ENCODE measurements at regions not wholly inside any gene's neighbourhood (a gene's known extent, or its start where the extent isn't known, plus 50 kb on each side); places are given as distances from the start of the nearest gene placed in this dataset.

DNA sequence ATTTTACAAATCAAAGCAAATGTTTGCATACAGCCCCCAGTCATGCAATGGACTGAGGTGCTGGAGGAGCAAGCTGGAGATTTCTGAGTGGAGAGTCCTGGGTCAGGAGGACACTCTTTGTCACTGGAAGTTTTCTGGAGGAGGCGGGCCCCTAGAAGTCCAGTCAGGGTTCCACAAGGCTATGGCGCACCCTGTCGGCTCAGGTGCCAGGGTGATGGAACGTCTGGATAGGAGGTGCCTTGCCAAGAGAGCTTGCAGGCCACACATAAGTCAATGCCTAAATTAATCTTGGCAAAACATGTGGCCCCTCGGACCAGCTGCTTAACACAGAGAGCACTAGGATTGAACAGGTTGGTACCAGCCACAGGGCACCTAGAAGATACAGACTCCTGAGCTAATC, 174.7 kb upstream of the CADM1 start:
- DNase-seq (ENCODE audit: low spot score): no peak

DNA sequence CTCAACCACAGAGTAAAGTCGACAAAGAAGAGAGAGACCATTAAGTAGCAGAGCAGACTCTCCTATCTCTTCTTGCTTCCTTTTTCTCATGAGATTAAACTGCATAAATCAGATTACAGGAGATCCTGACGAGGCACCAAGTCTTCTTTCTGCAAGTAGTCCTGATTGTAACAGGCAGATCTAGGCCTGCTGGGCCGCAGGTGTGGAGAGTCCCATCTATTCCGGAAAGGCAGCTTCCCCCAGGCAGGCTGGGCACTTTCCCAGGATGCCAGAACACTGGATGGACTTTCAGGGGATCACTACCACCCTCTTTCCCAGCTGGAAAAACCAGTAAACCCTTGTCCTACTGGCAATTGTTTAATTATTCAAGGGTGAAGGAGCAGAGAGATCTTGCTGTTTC, 173.0 kb upstream of the CADM1 start:
- no peak for DNase-seq (ENCODE audit: low spot score)
- TF ChIP-seq, protein P1, sequence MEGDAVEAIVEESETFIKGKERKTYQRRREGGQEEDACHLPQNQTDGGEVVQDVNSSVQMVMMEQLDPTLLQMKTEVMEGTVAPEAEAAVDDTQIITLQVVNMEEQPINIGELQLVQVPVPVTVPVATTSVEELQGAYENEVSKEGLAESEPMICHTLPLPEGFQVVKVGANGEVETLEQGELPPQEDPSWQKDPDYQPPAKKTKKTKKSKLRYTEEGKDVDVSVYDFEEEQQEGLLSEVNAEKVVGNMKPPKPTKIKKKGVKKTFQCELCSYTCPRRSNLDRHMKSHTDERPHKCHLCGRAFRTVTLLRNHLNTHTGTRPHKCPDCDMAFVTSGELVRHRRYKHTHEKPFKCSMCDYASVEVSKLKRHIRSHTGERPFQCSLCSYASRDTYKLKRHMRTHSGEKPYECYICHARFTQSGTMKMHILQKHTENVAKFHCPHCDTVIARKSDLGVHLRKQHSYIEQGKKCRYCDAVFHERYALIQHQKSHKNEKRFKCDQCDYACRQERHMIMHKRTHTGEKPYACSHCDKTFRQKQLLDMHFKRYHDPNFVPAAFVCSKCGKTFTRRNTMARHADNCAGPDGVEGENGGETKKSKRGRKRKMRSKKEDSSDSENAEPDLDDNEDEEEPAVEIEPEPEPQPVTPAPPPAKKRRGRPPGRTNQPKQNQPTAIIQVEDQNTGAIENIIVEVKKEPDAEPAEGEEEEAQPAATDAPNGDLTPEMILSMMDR (IDR thresholded peaks at IDR 0.05; ENCODE audit: extremely low read depth, insufficient read depth, missing control alignments): no peak
- in situ Hi-C loops (cut with MboI; ENCODE audit: low pct_unique_long_range_greater_than_20kb, low sequenced_read_pairs, unreplicated experiment): no loop called here

More for the DNA sequence above, 174.7 kb upstream of the CADM1 start:
- TF ChIP-seq, protein P1 (IDR thresholded peaks at IDR 0.05; ENCODE audit: extremely low read depth, insufficient read depth, missing control alignments): no peak
- in situ Hi-C loops (cut with MboI; ENCODE audit: low pct_unique_long_range_greater_than_20kb, low sequenced_read_pairs, unreplicated experiment): no loop called here

DNA sequence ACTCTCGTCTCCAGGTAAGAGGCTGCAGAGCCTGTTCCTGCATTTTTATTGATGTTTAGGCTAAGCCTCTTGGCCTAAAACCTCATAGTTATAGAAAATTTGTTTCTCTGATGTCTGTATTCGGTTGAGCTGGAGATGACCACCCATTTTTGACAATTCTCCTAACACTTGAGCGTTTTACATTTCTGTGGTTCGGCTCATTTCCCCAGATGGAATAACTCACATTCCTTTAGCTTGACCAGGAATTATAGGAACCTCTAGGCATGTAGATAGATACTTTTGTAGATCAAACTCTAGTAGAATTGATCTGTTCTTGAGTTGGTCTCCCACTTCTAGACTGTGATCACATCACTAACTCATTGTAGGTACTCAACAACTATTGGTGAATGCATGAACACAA, 172.6 kb upstream of the CADM1 start:
- in situ Hi-C loops (cut with MboI; ENCODE audit: low pct_unique_long_range_greater_than_20kb, low sequenced_read_pairs, unreplicated experiment): no loop called here
- TF ChIP-seq, protein P1 (IDR thresholded peaks at IDR 0.05; ENCODE audit: extremely low read depth, insufficient read depth, missing control alignments): no peak
- no peak for DNase-seq (ENCODE audit: low spot score)

DNA sequence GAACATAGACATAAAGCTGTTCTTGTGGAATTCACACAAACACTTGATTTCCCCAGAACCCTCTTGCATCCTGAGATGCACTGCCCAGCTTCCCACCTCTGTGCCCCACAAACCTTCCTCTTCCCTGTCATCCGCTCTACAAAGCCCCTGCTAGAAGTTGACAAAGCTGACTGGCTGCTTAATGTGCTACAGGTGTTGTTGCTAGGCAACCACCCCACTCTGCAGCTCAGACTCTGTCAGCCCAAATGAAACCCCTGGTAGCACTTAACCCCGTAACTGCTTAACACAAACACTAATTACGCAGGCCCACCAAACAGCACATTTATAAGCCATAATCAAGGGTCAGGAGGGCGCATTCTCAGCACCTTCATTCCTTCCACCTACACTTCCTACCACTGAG, 172.0 kb upstream of the CADM1 start:
- DNase-seq (ENCODE audit: low spot score): no peak
- TF ChIP-seq, protein P1 (IDR thresholded peaks at IDR 0.05; ENCODE audit: extremely low read depth, insufficient read depth, missing control alignments): no peak
- in situ Hi-C loops (cut with MboI; ENCODE audit: low pct_unique_long_range_greater_than_20kb, low sequenced_read_pairs, unreplicated experiment): no loop called here

DNA sequence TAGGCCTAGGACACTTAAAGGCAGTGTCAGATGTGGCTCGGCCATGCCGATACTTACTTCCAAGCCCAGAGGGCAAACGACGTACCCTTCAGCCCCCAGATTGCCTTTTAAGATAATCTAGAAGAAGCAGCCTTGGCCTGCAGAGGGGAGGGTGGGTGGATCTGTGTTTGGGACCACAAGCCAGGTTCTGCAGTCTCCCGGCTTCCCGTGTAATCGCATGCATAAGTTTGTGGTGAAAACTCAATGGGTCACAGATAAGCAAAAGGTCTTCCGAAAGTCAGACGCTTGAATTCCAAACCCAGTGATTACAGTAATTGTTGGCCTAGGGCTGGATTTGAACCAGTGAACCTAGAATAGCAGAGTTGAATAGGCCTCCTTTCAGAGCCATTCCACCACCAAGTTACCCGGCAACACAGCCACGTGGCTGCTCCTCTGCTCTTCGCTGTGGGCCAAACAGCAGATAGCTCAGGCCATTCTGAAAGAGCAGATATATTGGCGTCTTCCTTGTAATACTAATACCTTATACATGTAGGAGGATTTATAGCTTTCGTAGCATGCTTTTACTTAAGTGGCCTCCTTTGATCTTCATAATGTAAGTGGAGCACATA, 170.8 kb upstream of the CADM1 start:
- in situ Hi-C loops (cut with MboI; ENCODE audit: low pct_unique_long_range_greater_than_20kb, low sequenced_read_pairs, unreplicated experiment): no loop called here
- DNase-seq (ENCODE audit: low spot score): no peak
- TF ChIP-seq, protein P1 (IDR thresholded peaks at IDR 0.05; ENCODE audit: extremely low read depth, insufficient read depth, missing control alignments): no peak

DNA sequence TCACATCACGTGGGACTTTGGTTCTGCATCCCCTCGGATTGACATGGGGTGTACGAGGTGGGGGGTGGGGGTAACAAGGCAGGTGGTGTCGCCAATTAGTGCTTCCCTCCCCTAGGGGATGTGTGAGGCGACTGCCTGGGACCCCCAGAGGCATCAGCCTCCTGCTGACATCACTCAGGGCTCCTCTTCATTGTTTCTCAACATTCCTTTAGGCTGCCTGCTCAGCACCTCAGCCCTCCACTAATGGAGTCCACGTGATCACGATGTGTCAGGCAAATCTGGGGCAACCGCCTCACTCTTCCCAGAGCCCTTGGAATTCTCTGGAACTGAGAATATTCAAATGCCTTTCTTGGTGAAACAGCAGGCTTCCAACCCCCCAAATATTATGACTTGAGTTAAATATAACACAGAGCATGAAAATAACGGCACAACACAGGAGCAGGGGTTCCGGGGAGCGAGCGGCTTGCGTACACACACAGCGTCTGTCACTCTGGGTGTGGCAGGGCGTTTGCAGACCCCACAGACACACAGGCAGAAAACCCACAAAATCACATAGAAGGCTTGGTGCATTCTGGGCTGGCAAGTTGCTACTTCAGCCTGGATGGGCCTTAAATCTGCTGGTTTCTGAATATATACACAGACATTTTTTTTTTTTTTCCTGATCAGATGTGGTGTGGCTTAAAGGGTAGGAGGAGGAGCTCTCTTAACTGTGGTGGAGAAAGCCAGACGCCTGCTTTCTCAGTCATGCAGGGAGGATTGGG, 170.1 kb upstream of the CADM1 start:
- in situ Hi-C loops (cut with MboI; ENCODE audit: low pct_unique_long_range_greater_than_20kb, low sequenced_read_pairs, unreplicated experiment): no loop called here
- no peak for DNase-seq (ENCODE audit: low spot score)
- TF ChIP-seq, protein P1 (IDR thresholded peaks at IDR 0.05; ENCODE audit: extremely low read depth, insufficient read depth, missing control alignments): no peak

Data from GM13977 (cell line).